ENCODE measurements at regions not wholly inside any gene's neighbourhood (a gene's known extent, or its start where the extent isn't known, plus 50 kb on each side); places are given as distances from the start of the nearest gene placed in this dataset.

GRCh38 chr3:13161771-13162535 lies 88.7 kb upstream of the IQSEC1 start:
- 84 to 85% methylated on average over 18 of the region's 18 CpGs for WGBS, 2 donors
- Histone ChIP-seq H3K4me1 (ENCODE audit: control insufficient read depth in 2 of 2, insufficient read depth in 2 of 2, low read length in 1 of 2) (peaks cover 0 to 2% of the 10 kb centered on the region in 2 donors), H3K27ac (ENCODE audit: low read depth in 2 of 2, low read length in 1 of 2) (no peak overlapping the region), H3K4me3 (ENCODE audit: low read depth in 1 of 2, low read length in 2 of 2) (no peak overlapping the region), H3K36me3 (ENCODE audit: control insufficient read depth in 2 of 2, insufficient read depth in 2 of 2, low read length in 1 of 2) (no peaks in the 10 kb centered on the region), H3K9me3 (ENCODE audit: control insufficient read depth in 2 of 2, insufficient read depth in 1 of 2, low read depth in 1 of 2, low read length in 1 of 2) (no peaks in the 10 kb centered on the region), H3K27me3 (ENCODE audit: control insufficient read depth in 1 of 2, insufficient read depth in 2 of 2, low read length in 2 of 2) (no peaks in the 10 kb centered on the region)

GRCh38 chr3:13161021-13161759 lies 88.0 kb upstream of the IQSEC1 start:
- Histone ChIP-seq H3K27ac (ENCODE audit: low read depth in 2 of 2, low read length in 1 of 2) (no peak overlapping the region), H3K4me3 (ENCODE audit: low read depth in 1 of 2, low read length in 2 of 2) (no peak overlapping the region), H3K4me1 (ENCODE audit: control insufficient read depth in 2 of 2, insufficient read depth in 2 of 2, low read length in 1 of 2) (peaks cover 0 to 2% of the 10 kb centered on the region in 2 donors), H3K36me3 (ENCODE audit: control insufficient read depth in 2 of 2, insufficient read depth in 2 of 2, low read length in 1 of 2) (no peaks in the 10 kb centered on the region), H3K27me3 (ENCODE audit: control insufficient read depth in 1 of 2, insufficient read depth in 2 of 2, low read length in 2 of 2) (no peaks in the 10 kb centered on the region), H3K9me3 (ENCODE audit: control insufficient read depth in 2 of 2, insufficient read depth in 1 of 2, low read depth in 1 of 2, low read length in 1 of 2) (peaks cover 3 to 4% of the 10 kb centered on the region in 2 donors)
- WGBS, 2 donors = 74 to 75% methylated on average over 21 of the region's 21 CpGs

- 39 to 50% methylated on average over 1 of the region's 1 CpG for WGBS, 2 donors
- Histone ChIP-seq H3K4me1 (ENCODE audit: control insufficient read depth in 2 of 2, insufficient read depth in 2 of 2, low read length in 1 of 2) (peaks cover 0 to 2% of the 10 kb centered on the region in 2 donors), H3K27ac (ENCODE audit: low read depth in 2 of 2, low read length in 1 of 2) (no peak overlapping the region), H3K36me3 (ENCODE audit: control insufficient read depth in 2 of 2, insufficient read depth in 2 of 2, low read length in 1 of 2) (no peaks in the 10 kb centered on the region), H3K9me3 (ENCODE audit: control insufficient read depth in 2 of 2, insufficient read depth in 1 of 2, low read depth in 1 of 2, low read length in 1 of 2) (peaks cover 3 to 6% of the 10 kb centered on the region in 2 donors), H3K4me3 (ENCODE audit: low read depth in 1 of 2, low read length in 2 of 2) (no peak overlapping the region), H3K27me3 (ENCODE audit: control insufficient read depth in 1 of 2, insufficient read depth in 2 of 2, low read length in 2 of 2) (no peaks in the 10 kb centered on the region)
Measured at GRCh38 chr3:13160619-13161018, 87.4 kb upstream of the IQSEC1 start.

GRCh38 chr3:13159890-13160289 lies 86.7 kb upstream of the IQSEC1 start:
- peaks cover 0 to 2% of the 10 kb centered on the region in 2 donors for H3K4me1 ChIP-seq (ENCODE audit: control insufficient read depth in 2 of 2, insufficient read depth in 2 of 2, low read length in 1 of 2)
- WGBS, 2 donors = 44 to 57% methylated on average over 4 of the region's 4 CpGs

GRCh38 chr3:13158871-13159270 lies 85.6 kb upstream of the IQSEC1 start:
- H3K36me3 ChIP-seq (ENCODE audit: control insufficient read depth in 2 of 2, insufficient read depth in 2 of 2, low read length in 1 of 2) = no peaks in the 10 kb centered on the region
- H3K9me3 ChIP-seq (ENCODE audit: control insufficient read depth in 2 of 2, insufficient read depth in 1 of 2, low read depth in 1 of 2, low read length in 1 of 2) = peaks cover 3 to 6% of the 10 kb centered on the region in 2 donors
- no peaks in the 10 kb centered on the region for H3K27me3 ChIP-seq (ENCODE audit: control insufficient read depth in 1 of 2, insufficient read depth in 2 of 2, low read length in 2 of 2)
- H3K4me3 ChIP-seq (ENCODE audit: low read depth in 1 of 2, low read length in 2 of 2) = no peak overlapping the region
- H3K4me1 ChIP-seq (ENCODE audit: control insufficient read depth in 2 of 2, insufficient read depth in 2 of 2, low read length in 1 of 2) = peaks cover 0 to 2% of the 10 kb centered on the region in 2 donors
- no peak overlapping the region for H3K27ac ChIP-seq (ENCODE audit: low read depth in 2 of 2, low read length in 1 of 2)
- WGBS, 2 donors = 86 to 90% methylated on average over 6 of the region's 6 CpGs

More at GRCh38 chr3:13159890-13160289, 86.7 kb upstream of the IQSEC1 start:
- H3K9me3 ChIP-seq (ENCODE audit: control insufficient read depth in 2 of 2, insufficient read depth in 1 of 2, low read depth in 1 of 2, low read length in 1 of 2) = peaks cover 3 to 6% of the 10 kb centered on the region in 2 donors
- no peak overlapping the region for H3K27ac ChIP-seq (ENCODE audit: low read depth in 2 of 2, low read length in 1 of 2)
- H3K36me3 ChIP-seq (ENCODE audit: control insufficient read depth in 2 of 2, insufficient read depth in 2 of 2, low read length in 1 of 2) = no peaks in the 10 kb centered on the region
- H3K27me3 ChIP-seq (ENCODE audit: control insufficient read depth in 1 of 2, insufficient read depth in 2 of 2, low read length in 2 of 2) = no peaks in the 10 kb centered on the region
- no peak overlapping the region for H3K4me3 ChIP-seq (ENCODE audit: low read depth in 1 of 2, low read length in 2 of 2)

GRCh38 chr3:13158408-13158807 lies 85.2 kb upstream of the IQSEC1 start:
- Histone ChIP-seq H3K4me1 (ENCODE audit: control insufficient read depth in 2 of 2, insufficient read depth in 2 of 2, low read length in 1 of 2) (peaks cover 0 to 2% of the 10 kb centered on the region in 2 donors), H3K27ac (ENCODE audit: low read depth in 2 of 2, low read length in 1 of 2) (no peak overlapping the region), H3K9me3 (ENCODE audit: control insufficient read depth in 2 of 2, insufficient read depth in 1 of 2, low read depth in 1 of 2, low read length in 1 of 2) (peaks cover 3 to 6% of the 10 kb centered on the region in 2 donors), H3K36me3 (ENCODE audit: control insufficient read depth in 2 of 2, insufficient read depth in 2 of 2, low read length in 1 of 2) (no peaks in the 10 kb centered on the region), H3K27me3 (ENCODE audit: control insufficient read depth in 1 of 2, insufficient read depth in 2 of 2, low read length in 2 of 2) (no peaks in the 10 kb centered on the region), H3K4me3 (ENCODE audit: low read depth in 1 of 2, low read length in 2 of 2) (no peak overlapping the region)
- WGBS, 2 donors = 68 to 74% methylated on average over 7 of the region's 7 CpGs

GRCh38 chr3:13157986-13158385 lies 84.8 kb upstream of the IQSEC1 start:
- Histone ChIP-seq H3K4me1 (ENCODE audit: control insufficient read depth in 2 of 2, insufficient read depth in 2 of 2, low read length in 1 of 2) (peaks cover 0 to 2% of the 10 kb centered on the region in 2 donors), H3K36me3 (ENCODE audit: control insufficient read depth in 2 of 2, insufficient read depth in 2 of 2, low read length in 1 of 2) (no peaks in the 10 kb centered on the region), H3K27ac (ENCODE audit: low read depth in 2 of 2, low read length in 1 of 2) (no peak overlapping the region), H3K27me3 (ENCODE audit: control insufficient read depth in 1 of 2, insufficient read depth in 2 of 2, low read length in 2 of 2) (no peaks in the 10 kb centered on the region), H3K4me3 (ENCODE audit: low read depth in 1 of 2, low read length in 2 of 2) (no peak overlapping the region), H3K9me3 (ENCODE audit: control insufficient read depth in 2 of 2, insufficient read depth in 1 of 2, low read depth in 1 of 2, low read length in 1 of 2) (peaks cover 3 to 6% of the 10 kb centered on the region in 2 donors)
- WGBS, 2 donors = 75 to 79% methylated on average over 8 of the region's 8 CpGs

- WGBS, 2 donors = 63 to 64% methylated on average over 11 of the region's 11 CpGs
- Histone ChIP-seq H3K36me3 (ENCODE audit: control insufficient read depth in 2 of 2, insufficient read depth in 2 of 2, low read length in 1 of 2) (no peaks in the 10 kb centered on the region), H3K9me3 (ENCODE audit: control insufficient read depth in 2 of 2, insufficient read depth in 1 of 2, low read depth in 1 of 2, low read length in 1 of 2) (peaks cover 3 to 6% of the 10 kb centered on the region in 2 donors), H3K4me1 (ENCODE audit: control insufficient read depth in 2 of 2, insufficient read depth in 2 of 2, low read length in 1 of 2) (peaks cover 0 to 3% of the 10 kb centered on the region in 2 donors), H3K27me3 (ENCODE audit: control insufficient read depth in 1 of 2, insufficient read depth in 2 of 2, low read length in 2 of 2) (no peaks in the 10 kb centered on the region), H3K4me3 (ENCODE audit: low read depth in 1 of 2, low read length in 2 of 2) (no peak overlapping the region), H3K27ac (ENCODE audit: low read depth in 2 of 2, low read length in 1 of 2) (no peak overlapping the region)
Measured at GRCh38 chr3:13152826-13153710, 79.8 kb upstream of the IQSEC1 start.

- H3K27me3 ChIP-seq (ENCODE audit: control insufficient read depth in 1 of 2, insufficient read depth in 2 of 2, low read length in 2 of 2) = no peaks in the 10 kb centered on the region
- H3K27ac ChIP-seq (ENCODE audit: low read depth in 2 of 2, low read length in 1 of 2) = no peak overlapping the region
- WGBS, 2 donors = 81% methylated on average over 5 of the region's 5 CpGs
- H3K36me3 ChIP-seq (ENCODE audit: control insufficient read depth in 2 of 2, insufficient read depth in 2 of 2, low read length in 1 of 2) = no peaks in the 10 kb centered on the region
- no peak overlapping the region for H3K4me3 ChIP-seq (ENCODE audit: low read depth in 1 of 2, low read length in 2 of 2)
- H3K9me3 ChIP-seq (ENCODE audit: control insufficient read depth in 2 of 2, insufficient read depth in 1 of 2, low read depth in 1 of 2, low read length in 1 of 2) = no peaks in the 10 kb centered on the region
- H3K4me1 ChIP-seq (ENCODE audit: control insufficient read depth in 2 of 2, insufficient read depth in 2 of 2, low read length in 1 of 2) = peaks cover 0 to 3% of the 10 kb centered on the region in 2 donors
Measured at GRCh38 chr3:13150624-13151023, 77.4 kb upstream of the IQSEC1 start.

Data from esophagus (tissue), 2 donors.